EL (cell line): ENCODE measurements at regions not wholly inside any gene's neighbourhood (a gene's known extent, or its start where the extent isn't known, plus 50 kb on each side); places are given as distances from the start of the nearest gene placed in this dataset.

Source experiments
- DNase-seq: peaks from one replicate; pipeline ENCODE4 v3.0.0-alpha.2; 2016

GRCh38 chr18:51400721-51401120 is 203.2 kb upstream of the MEX3C start:
- no peak for DNase-seq

DNA sequence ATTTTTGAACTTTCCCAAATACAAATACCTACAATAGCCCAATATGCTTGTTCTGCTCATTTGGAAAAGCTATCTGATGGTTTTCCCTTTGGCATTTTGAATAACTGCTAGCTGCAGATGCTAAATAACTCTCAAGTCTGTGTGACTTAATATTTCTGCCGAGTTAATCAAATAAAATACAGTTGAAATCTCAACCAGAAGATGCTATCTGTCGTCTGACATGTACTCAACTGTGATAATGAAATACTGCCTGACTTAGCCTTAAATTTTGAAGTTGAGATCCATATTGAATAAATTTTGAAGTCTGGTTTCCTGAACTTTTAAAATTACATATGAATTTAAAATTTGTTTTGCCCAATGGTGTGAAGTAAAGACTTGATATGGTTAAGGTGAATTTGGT is 204.4 kb upstream of the MEX3C start:
- no peak for DNase-seq

DNA sequence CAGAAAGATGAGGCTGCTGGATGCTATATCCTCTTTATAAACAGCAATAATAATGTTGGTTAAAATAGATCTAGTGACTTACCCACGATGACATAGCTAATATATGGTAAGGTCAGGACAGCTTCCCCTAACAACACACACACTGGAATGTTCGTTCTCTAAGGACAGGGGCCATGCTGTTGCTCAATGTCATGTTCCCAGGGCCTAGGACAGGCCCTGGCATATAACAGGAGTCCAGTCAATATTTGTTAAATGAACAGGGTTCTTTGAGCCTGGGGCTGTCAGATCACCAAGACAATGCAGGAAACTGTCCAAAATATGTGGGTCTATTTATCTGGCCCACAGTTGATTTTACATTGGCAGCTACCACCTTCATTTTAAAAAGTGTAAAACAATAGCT is 207.1 kb upstream of the MEX3C start:
- no peak for DNase-seq

- DNase-seq = no peak
Measured at GRCh38 chr18:51405683-51406477, 208.4 kb upstream of the MEX3C start.

GRCh38 chr18:51417643-51418483 is 220.4 kb upstream of the MEX3C start:
- no peak for DNase-seq

GRCh38 chr18:51425475-51425874 is 228.0 kb upstream of the MEX3C start:
- DNase-seq = no peak

GRCh38 chr18:51425889-51426288 is 228.4 kb upstream of the MEX3C start:
- DNase-seq = no peak

DNA sequence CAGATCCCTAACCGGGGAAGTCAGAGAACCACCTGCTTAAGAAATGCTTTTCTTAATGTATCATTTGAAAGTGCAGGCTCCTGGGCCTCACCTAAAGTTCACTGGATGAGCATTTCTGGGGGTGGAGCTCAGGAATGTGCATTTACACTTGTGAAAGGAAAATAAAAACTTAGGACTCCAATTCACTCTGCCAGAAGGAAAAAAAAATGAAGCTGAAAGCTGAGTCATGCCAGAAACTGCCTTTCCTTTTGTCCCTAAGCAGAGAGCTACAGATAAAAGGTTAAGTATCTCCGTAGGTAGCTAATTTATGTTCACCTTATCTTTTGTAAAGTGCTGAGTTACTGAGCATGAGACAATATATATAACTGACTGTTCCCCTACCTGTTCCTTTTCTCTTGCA is 229.5 kb upstream of the MEX3C start:
- DNase-seq = no peak

GRCh38 chr18:51429644-51430043 is 232.2 kb upstream of the MEX3C start:
- DNase-seq = no peak

GRCh38 chr18:51430538-51430937 is 233.1 kb upstream of the MEX3C start:
- no peak for DNase-seq

DNA sequence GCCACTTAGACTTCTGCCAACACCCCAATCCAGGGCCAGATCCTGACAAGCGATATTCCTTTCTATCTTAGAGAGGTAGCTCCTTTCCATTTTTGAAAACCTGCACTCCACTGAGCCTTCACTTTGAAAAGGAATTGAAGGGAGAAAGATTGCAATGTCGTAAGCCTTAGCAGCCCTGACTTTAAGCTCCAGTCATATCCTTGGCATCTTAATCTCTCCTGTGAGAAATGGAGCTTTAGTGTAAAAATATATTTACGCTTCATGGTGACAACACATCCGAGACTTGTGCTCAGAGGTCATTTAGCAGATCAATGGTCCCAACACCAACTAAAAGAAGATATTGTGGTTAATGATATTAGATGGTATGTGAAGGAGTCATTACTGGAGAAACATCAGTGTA is 235.8 kb upstream of the MEX3C start:
- DNase-seq = no peak

DNA sequence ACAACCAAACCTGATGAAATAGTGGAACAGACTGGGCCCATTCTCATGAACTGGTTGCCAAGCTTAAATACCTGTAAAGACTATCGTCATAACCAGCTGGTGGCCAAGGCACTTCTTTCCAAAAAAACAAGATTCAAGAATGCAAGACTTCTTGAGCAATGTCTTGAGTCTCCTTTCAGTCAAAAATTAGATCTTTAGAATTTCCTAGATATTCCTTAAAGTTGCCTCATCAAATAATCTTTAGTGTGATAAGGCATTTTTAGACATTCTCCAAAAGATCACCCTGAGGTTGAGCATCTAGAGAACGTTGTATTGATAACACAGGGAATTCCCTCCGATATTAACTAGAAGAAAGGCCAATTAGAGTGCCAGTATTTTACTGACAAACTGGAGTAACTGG is 236.4 kb upstream of the MEX3C start:
- no peak for DNase-seq

GRCh38 chr18:51437280-51438271 is 240.1 kb upstream of the MEX3C start:
- no peak for DNase-seq

- DNase-seq = no peak
Measured at GRCh38 chr18:51438797-51439350, 241.4 kb upstream of the MEX3C start.

DNA sequence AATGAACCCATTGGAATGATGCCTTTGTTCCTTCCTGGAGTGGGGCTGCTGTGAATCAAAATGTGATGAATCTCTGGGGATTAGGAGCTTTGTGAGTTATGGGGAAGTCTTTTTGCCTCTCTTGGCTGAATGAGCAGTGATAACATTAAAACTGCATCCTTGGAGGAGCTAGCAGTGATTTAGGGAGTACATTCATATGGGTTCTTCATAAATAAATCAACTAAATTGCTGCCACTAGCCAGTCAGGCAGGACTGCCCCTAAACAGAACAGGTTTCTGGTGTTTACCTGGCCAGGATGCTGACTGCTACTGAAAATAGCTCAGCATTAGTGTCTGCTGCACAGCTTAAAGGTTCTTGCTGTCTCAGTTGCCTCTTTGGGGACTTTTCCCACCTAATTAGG is 244.5 kb upstream of the MEX3C start:
- DNase-seq = no peak

DNA sequence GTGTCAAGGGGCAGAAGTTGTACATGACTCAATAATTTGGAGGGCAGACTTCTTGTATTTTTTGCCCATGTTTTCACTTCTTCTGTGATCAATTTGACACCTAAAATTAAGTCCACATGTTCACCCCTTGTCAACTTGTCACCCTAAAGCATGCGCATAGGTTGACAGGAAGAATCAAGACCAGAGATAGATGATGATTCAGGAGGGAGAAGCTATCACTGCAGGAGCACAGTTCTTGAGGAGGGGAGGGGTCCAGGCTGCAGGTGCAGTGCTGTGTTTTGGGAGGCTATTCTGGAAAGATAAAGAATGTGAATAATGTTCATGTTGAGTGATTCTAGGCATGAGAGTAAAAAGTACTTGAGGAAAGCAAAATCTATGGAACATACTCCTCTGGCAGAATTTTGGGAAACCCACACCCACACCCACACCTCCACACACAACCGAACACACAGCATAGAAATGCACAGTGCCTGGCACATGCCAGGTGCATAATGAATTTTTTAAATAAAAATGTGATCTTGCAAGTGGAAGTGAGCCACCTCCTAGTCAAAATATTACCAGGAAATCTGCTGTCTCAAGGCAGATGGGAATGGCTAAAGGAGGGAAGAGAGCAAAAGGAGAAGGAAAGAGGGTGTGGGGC is 249.2 kb upstream of the MEX3C start:
- no peak for DNase-seq

DNA sequence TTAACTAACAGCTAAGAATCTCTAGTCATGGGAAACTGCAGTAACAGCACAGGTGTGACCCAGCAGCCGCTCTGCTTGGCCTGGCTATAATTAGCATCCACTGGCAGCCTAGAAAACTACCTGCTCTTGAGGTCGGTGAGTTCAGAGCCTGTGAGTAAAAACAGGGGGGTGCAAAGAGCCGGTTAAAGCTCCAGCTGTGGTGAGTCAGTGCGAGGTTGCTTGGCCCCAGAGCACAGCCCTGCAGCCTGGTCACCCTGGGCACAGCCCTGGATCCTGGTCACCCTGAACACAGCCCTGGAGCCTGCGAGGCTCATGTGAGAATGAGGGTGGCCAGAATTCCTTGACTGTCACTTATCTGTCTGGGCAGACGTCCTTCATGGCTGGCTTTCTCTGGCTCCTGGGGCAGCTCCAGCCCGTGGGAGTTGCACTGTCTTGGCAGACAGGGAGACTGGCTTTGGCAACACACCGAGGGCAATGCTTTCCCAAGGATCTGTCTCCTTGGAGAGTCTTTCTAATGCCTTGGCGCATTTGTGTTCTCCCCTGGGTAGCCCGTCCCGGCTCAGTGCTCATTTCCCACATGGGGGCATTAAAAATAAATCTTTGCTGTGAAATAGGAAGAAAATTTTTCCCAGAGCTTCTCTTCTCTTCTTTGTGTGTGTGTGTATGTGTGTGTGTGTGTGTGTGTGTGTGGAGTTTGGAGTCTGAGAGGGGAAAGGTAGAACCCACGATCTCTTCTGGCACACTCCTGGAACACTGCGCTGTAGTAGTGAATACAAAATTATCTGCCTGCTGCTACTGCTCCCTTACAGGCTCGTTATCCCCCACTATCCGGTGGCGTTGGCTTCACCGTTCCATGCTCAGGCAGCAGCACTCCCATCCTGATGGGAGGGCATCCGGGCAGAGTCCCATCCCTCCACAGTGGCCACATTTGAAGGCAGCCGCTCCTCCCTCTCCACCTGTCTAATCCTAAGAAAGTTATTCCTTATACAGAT is 250.2 kb upstream of the MEX3C start:
- DNase-seq = no peak

GRCh38 chr18:51448949-51449348 is 251.5 kb upstream of the MEX3C start:
- DNase-seq = no peak

- DNase-seq = no peak
Measured at GRCh38 chr18:51453594-51453993, 256.1 kb upstream of the MEX3C start.

GRCh38 chr18:51458861-51459260 is 261.4 kb upstream of the MEX3C start:
- no peak for DNase-seq

DNA sequence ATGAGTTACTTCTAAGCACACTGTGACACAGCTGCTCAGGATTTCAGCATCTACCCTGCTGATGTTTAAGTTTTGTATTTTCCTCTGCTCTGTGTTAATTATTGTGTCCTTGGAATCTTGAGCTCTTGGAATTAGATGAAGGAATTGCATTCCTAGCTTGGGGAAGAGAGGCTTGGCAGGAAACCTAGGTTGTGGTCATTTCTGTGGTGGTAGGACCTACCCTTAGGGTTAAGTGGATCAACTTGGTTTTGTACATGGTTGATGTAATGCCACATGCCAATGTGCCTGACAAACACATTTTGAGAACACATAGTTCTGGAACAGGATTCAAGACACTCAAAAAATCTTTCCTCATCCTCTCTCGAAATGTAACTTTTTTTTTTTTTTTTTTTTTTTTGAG is 264.5 kb upstream of the MEX3C start:
- DNase-seq = no peak
